ENCODE measurements at regions not wholly inside any gene's neighbourhood (a gene's known extent, or its start where the extent isn't known, plus 50 kb on each side); places are given as distances from the start of the nearest gene placed in this dataset.

DNA sequence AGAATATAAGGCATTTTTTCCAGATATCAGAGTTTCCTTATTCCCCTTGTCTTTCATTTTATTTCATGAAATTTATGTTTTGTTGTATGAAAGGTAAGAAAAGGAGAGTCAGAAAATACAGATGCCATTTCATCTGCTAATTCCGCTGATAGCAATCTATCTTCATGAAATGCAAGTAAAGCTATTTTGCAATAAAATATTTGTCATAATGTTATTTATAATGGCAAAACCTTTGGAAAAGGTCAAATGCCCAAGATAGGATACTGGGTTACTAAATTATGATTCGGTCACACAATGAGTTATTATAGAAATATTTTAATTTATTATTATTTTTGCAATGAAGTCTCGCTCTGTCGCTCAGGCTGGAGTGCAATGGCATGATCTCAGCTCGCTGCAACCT is 124.2 kb downstream of the SPP2 start:
- H3K9me3 ChIP-seq (ENCODE audit: low read length): no peaks in the 10 kb centered on the region
- ChIA-PET POLR2A (interaction anchor here (0.6 kb wide), 1 partner anchor 27 kb away, joined by 3 read pairs; no protein-coding TSS in a partner anchor), CTCF (ENCODE audit: unreplicated experiment) (no interaction called here)
- DNase-seq (ENCODE audit: low spot score): no peak
- no peaks in the 10 kb centered on the region for H3K79me2 ChIP-seq (ENCODE audit: insufficient read depth, low read depth, low read length)
- TF ChIP-seq, protein P1, sequence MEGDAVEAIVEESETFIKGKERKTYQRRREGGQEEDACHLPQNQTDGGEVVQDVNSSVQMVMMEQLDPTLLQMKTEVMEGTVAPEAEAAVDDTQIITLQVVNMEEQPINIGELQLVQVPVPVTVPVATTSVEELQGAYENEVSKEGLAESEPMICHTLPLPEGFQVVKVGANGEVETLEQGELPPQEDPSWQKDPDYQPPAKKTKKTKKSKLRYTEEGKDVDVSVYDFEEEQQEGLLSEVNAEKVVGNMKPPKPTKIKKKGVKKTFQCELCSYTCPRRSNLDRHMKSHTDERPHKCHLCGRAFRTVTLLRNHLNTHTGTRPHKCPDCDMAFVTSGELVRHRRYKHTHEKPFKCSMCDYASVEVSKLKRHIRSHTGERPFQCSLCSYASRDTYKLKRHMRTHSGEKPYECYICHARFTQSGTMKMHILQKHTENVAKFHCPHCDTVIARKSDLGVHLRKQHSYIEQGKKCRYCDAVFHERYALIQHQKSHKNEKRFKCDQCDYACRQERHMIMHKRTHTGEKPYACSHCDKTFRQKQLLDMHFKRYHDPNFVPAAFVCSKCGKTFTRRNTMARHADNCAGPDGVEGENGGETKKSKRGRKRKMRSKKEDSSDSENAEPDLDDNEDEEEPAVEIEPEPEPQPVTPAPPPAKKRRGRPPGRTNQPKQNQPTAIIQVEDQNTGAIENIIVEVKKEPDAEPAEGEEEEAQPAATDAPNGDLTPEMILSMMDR (conservative IDR thresholded peaks at IDR 0.05; ENCODE audit: low read length): no peak
- TF ChIP-seq EZH2phosphoT487 (IDR thresholded peaks at IDR 0.05; ENCODE audit: borderline replicate concordance, low read depth, low read length): no peak
- H2AFZ ChIP-seq (ENCODE audit: low read length): no peak overlapping the region
- no peak overlapping the region for H3K4me3 ChIP-seq (ENCODE audit: low read depth, low read length, poor library complexity, severe bottlenecking)
- no TSS peak for BruUV-seq (replicated peaks)
- H3K4me1 ChIP-seq (ENCODE audit: insufficient read depth, low read length, poor library complexity, severe bottlenecking): no peaks in the 10 kb centered on the region
- H3K9me2 ChIP-seq (ENCODE audit: insufficient read depth, low read length): no peaks in the 10 kb centered on the region
- intact Hi-C loops (cut with micrococcal nuclease; ENCODE audit: unreplicated experiment): no loop called here
- H3K36me3 ChIP-seq (ENCODE audit: insufficient read depth, low read length): no peaks in the 10 kb centered on the region
- no peaks in the 10 kb centered on the region for H4K20me1 ChIP-seq (ENCODE audit: insufficient read depth, low read length)
- H3K4me2 ChIP-seq (ENCODE audit: low read length): no peak overlapping the region
- H3K27ac ChIP-seq (ENCODE audit: low read depth, low read length, poor library complexity, severe bottlenecking): no peak overlapping the region

DNA sequence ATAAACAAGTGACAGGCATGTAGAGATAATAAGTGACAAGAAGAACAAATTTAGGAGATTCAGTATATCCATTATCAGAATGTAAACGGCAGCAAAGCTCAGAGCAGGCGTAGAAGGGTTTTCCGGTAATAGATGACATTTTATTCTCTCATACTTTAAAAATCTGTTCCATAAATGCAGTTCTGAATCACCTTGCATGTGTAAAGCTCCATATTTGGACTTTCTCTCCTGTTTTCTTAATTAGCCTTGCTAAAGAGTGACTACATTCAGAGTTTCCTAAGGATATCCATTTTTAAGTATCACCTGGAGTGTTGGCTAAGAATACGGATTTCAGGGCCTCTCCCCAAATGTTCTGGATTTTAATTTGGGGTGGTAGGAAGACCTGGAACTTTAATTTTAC is 122.0 kb downstream of the SPP2 start:
- CTCF ChIA-PET (ENCODE audit: unreplicated experiment): no interaction called here

DNA sequence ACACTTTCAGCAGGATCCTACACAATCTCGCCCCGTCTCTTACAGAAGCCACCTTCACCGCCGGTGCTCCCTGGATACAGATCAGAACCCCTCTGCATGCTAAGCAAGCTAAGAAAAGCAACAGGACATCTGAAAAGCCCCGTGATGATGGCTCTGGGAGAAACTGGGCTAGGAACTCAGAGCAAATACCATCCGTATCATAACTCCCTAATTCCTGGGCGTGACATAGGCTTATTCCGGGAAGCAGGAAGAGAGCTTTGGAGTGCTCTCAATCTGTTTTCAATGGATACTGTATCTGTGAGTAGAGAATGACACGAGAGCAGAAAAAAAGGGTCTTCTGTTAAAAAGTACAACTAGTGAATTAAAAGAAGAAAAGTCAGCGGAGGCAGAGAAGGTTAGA is 121.6 kb downstream of the SPP2 start:
- H3K9me2 ChIP-seq (ENCODE audit: insufficient read depth, low read length): no peaks in the 10 kb centered on the region
- BruUV-seq (replicated peaks): no TSS peak
- CTCF ChIA-PET (ENCODE audit: unreplicated experiment): no interaction called here

More for the DNA sequence above, 122.0 kb downstream of the SPP2 start:
- TF ChIP-seq, protein P1 (conservative IDR thresholded peaks at IDR 0.05; ENCODE audit: low read length): no peak
- no peak for TF ChIP-seq EZH2phosphoT487 (IDR thresholded peaks at IDR 0.05; ENCODE audit: borderline replicate concordance, low read depth, low read length)
- Histone ChIP-seq H2AFZ (ENCODE audit: low read length) (no peak overlapping the region), H3K9me3 (ENCODE audit: low read length) (no peaks in the 10 kb centered on the region), H3K9me2 (ENCODE audit: insufficient read depth, low read length) (no peaks in the 10 kb centered on the region), H3K4me3 (ENCODE audit: low read depth, low read length, poor library complexity, severe bottlenecking) (no peak overlapping the region), H3K27ac (ENCODE audit: low read depth, low read length, poor library complexity, severe bottlenecking) (no peak overlapping the region), H4K20me1 (ENCODE audit: insufficient read depth, low read length) (no peaks in the 10 kb centered on the region), H3K4me2 (ENCODE audit: low read length) (no peak overlapping the region), H3K79me2 (ENCODE audit: insufficient read depth, low read depth, low read length) (no peaks in the 10 kb centered on the region), H3K4me1 (ENCODE audit: insufficient read depth, low read length, poor library complexity, severe bottlenecking) (no peaks in the 10 kb centered on the region), H3K36me3 (ENCODE audit: insufficient read depth, low read length) (no peaks in the 10 kb centered on the region)
- POLR2A ChIA-PET: interaction anchor here (0.6 kb wide), 1 partner anchor 1029 kb away, joined by 3 read pairs; no protein-coding TSS in a partner anchor
- intact Hi-C loops (cut with micrococcal nuclease; ENCODE audit: unreplicated experiment): no loop called here
- no peak for DNase-seq (ENCODE audit: low spot score)
- BruUV-seq (replicated peaks): no TSS peak

More for the DNA sequence above, 121.6 kb downstream of the SPP2 start:
- intact Hi-C loops (cut with micrococcal nuclease; ENCODE audit: unreplicated experiment): no loop called here
- no peaks in the 10 kb centered on the region for H3K4me1 ChIP-seq (ENCODE audit: insufficient read depth, low read length, poor library complexity, severe bottlenecking)
- no peaks in the 10 kb centered on the region for H4K20me1 ChIP-seq (ENCODE audit: insufficient read depth, low read length)
- TF ChIP-seq, protein P1 (conservative IDR thresholded peaks at IDR 0.05; ENCODE audit: low read length): no peak
- no peak for TF ChIP-seq EZH2phosphoT487 (IDR thresholded peaks at IDR 0.05; ENCODE audit: borderline replicate concordance, low read depth, low read length)
- no peak for DNase-seq (ENCODE audit: low spot score)
- no peak overlapping the region for H3K27ac ChIP-seq (ENCODE audit: low read depth, low read length, poor library complexity, severe bottlenecking)
- H3K36me3 ChIP-seq (ENCODE audit: insufficient read depth, low read length): no peaks in the 10 kb centered on the region
- no peak overlapping the region for H2AFZ ChIP-seq (ENCODE audit: low read length)
- POLR2A ChIA-PET: no interaction called here
- H3K79me2 ChIP-seq (ENCODE audit: insufficient read depth, low read depth, low read length): no peaks in the 10 kb centered on the region
- H3K4me3 ChIP-seq (ENCODE audit: low read depth, low read length, poor library complexity, severe bottlenecking): no peak overlapping the region
- H3K9me3 ChIP-seq (ENCODE audit: low read length): no peaks in the 10 kb centered on the region
- no peak overlapping the region for H3K4me2 ChIP-seq (ENCODE audit: low read length)
